Testis (tissue), 2 donors: ENCODE measurements at regions not wholly inside any gene's neighbourhood (a gene's known extent, or its start where the extent isn't known, plus 50 kb on each side); places are given as distances from the start of the nearest gene placed in this dataset.
"Not testable (repeated sequence)": the region's sequence is repeated elsewhere in the genome, so short reads cannot be mapped to it uniquely, and the experiment has no call there.

ENCODE experiments used
- DNase-seq: peaks from one replicate; pipeline ENCODE4 v3.0.0-alpha.2; 2019
- H3K27ac ChIP-seq, 2 donors: fragments of 200-600 bp; sonication (generic); one replicate each; pipeline ENCODE4 v1.5.1; 2019
- H3K27me3 ChIP-seq: fragments of 200-600 bp; sonication (generic); one replicate; pipeline ENCODE4 v1.5.1; 2019
- H3K36me3 ChIP-seq: fragments of 200-600 bp; sonication (generic); one replicate; pipeline ENCODE4 v1.5.1; 2017; ENCODE audit warnings: low read depth; ENCODE audit errors: missing control alignments
- H3K4me1 ChIP-seq: fragments of 200-600 bp; sonication (generic); one replicate; pipeline ENCODE4 v1.5.1; 2019
- H3K4me3 ChIP-seq, 2 donors: fragments of 200-600 bp; sonication (generic); one replicate each; pipeline ENCODE4 v1.5.1; 2017 to 2019
- H3K9me3 ChIP-seq: fragments of 200-600 bp; sonication (generic); one replicate; pipeline ENCODE4 v1.5.1; 2017
- POLR2A ChIP-seq: fragments of 450-650 bp; IDR thresholded peaks from one replicate; pipeline ENCODE4 v1.6.1; 2017; ENCODE audit warnings: antibody characterized with exemption, mild to moderate bottlenecking, moderate library complexity
- WGBS, 2 donors: methylation state at CpG; one replicate each; pipeline ENCODE4 v1.1.5; 2018; 5-methylcytosine and 5-hydroxymethylcytosine counted together
- intact Hi-C: fragments of 100-400 bp; cut with DNase I; formaldehyde crosslinking; loops from one replicate; pipeline ENCODE4 v1.15.1; 2023; ENCODE audit warnings: low total_unique reads
- TF ChIP-seq, protein P1 (sequence below), 3 experiments: fragments of 450-650 bp in 2 of 3; fragments of 200-600 bp in 1 of 3; sonication (generic) in 1 of 3; IDR thresholded peaks; one replicate each; pipeline ENCODE4 v1.5.1; 2016 to 2019; ENCODE audit warnings: antibody characterized with exemption in 3 of 3, mild to moderate bottlenecking in 2 of 3, moderate library complexity in 1 of 3

GRCh38 chr9:39568900-39569299, 213.4 kb downstream of the SPATA31A1 start:
- H3K36me3 ChIP-seq, intact Hi-C loops, H3K4me1 ChIP-seq, H3K27me3 ChIP-seq, DNase-seq, H3K4me3 ChIP-seq, H3K9me3 ChIP-seq, H3K27ac ChIP-seq: not testable (repeated sequence)
- 80 to 100% methylated on average over 1 of the region's 2 CpGs for WGBS, 2 donors

DNA sequence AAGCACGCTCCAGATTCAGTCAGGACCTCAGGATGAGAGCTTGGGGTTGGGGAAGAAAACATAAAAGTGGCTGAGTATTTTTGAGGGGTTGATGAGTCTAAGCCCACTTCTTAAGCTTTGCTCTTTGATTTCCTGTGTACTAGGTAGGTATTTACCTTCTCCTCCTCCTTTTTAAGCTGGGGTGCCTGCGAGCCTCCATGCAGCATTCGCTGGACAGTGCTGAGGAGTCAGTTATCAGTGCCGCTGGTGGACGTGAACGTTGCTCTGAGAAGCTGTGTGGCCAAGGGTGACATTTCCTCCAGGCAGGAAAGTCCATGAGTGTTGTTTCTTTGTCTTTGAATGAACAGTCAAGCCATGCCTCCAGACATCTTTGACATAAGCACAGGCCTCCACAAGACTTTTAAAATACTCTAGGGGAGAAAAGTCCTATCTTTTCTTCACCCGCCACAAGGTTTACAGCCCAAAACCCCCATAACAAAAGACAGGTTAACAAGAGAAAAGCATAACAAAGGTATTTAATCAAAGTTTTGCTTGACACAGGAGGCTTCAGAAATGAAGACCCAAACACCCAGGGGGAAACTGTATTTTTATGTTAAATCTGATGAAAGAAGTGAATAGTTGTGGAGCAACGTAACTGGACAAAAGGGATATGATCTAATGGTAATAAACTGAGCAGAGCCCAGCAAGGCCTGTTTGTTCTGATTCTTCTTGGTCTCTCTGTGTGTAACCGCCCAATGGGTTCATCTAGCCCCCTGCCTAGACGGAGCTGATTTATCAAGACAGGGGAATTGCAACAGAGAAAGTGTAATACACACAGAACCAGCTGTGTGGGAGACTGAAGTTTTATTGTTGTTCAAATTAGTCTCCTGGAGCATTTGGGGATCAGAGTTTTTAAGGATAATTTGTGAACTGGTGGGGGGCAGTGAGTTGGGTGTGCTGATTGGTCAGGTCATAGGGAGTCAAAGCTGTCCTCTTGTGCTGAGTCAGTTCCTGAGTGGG, 217.9 kb downstream of the SPATA31A1 start:
- H3K4me1 ChIP-seq, H3K36me3 ChIP-seq, H3K27me3 ChIP-seq, H3K9me3 ChIP-seq, intact Hi-C loops, H3K4me3 ChIP-seq, DNase-seq, H3K27ac ChIP-seq: not testable (repeated sequence)
- 67% methylated on average over 6 of the region's 10 CpGs; no CpG with 5 or more reads in 1 of the 2 donors for WGBS, 2 donors

DNA sequence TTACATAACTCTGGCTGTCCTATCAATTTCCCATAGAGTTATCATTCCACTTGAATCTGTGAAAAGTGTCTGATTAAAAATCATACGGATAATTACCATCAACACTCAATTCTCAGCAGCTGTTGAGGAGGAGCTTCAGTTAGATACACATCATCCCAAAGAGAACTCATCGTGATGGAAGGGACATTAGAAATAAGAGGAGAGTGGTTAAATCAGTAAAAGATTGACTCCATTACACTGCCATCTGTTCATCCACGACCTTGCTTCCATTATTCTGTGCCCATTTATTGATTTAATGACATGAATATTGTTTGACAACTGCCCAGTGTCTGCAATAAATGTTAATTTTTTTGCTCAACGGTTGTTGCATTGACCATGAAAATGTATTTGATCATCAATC, 223.5 kb downstream of the SPATA31A1 start:
- H3K27me3 ChIP-seq, H3K36me3 ChIP-seq, H3K4me3 ChIP-seq, H3K9me3 ChIP-seq, DNase-seq, intact Hi-C loops, H3K4me1 ChIP-seq, H3K27ac ChIP-seq: not testable (repeated sequence)
- WGBS, 2 donors = 76 to 91% methylated on average over 4 of the region's 4 CpGs

GRCh38 chr9:39581296-39581695, 225.8 kb downstream of the SPATA31A1 start:
- DNase-seq, H3K4me3 ChIP-seq, H3K36me3 ChIP-seq, intact Hi-C loops, H3K27me3 ChIP-seq, H3K9me3 ChIP-seq, H3K4me1 ChIP-seq, H3K27ac ChIP-seq: not testable (repeated sequence)
- 89 to 92% methylated on average over 3 of the region's 3 CpGs for WGBS, 2 donors

GRCh38 chr9:39582677-39583412, 227.4 kb downstream of the SPATA31A1 start:
- intact Hi-C loops, H3K27ac ChIP-seq, H3K9me3 ChIP-seq, H3K36me3 ChIP-seq, H3K4me3 ChIP-seq, H3K4me1 ChIP-seq, DNase-seq, H3K27me3 ChIP-seq: not testable (repeated sequence)
- 88 to 89% methylated on average over 1 of the region's 1 CpG for WGBS, 2 donors

DNA sequence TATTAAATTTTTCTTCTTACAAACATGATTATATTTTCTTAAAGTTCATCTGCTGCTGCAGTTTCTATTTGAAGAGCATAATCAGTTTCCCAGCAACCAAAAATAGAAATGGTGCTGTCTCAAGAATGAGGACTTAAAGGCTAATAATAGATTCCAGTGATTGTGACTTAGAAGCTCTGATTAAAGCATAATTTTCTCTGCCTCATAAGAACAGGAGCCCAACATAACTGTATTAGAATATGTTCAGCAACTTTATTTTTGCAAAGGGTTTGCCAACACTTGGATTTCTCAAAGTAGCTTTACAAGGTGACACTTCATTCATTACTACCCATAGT, 227.9 kb downstream of the SPATA31A1 start:
- DNase-seq, H3K4me1 ChIP-seq, H3K4me3 ChIP-seq, H3K27ac ChIP-seq, H3K9me3 ChIP-seq, H3K36me3 ChIP-seq, H3K27me3 ChIP-seq, intact Hi-C loops: not testable (repeated sequence)

DNA sequence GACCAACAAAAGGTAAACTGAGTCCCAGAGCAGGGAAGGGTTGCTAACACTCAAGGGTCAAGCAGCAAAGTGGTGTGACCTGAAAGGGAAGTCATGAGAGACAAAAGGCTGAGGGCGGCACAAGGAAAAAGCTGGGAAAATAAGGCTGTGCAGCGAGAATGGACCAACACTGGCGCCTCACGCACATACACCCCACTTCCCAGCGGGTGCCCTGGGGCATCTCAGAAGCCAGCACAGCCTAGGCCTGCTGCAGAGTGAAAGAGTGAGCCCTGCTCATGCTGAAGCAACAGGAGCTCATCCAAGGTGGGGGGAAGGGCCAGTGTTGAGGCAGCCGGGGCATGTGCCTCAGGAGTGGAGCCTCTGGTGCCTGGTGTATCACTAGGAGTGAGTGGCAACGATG, 229.8 kb downstream of the SPATA31A1 start:
- intact Hi-C loops, H3K4me1 ChIP-seq, H3K9me3 ChIP-seq, H3K4me3 ChIP-seq, DNase-seq, H3K27me3 ChIP-seq, H3K27ac ChIP-seq, H3K36me3 ChIP-seq: not testable (repeated sequence)
- 89 to 90% methylated on average over 5 to 6 of the region's 7 CpGs for WGBS, 2 donors

DNA sequence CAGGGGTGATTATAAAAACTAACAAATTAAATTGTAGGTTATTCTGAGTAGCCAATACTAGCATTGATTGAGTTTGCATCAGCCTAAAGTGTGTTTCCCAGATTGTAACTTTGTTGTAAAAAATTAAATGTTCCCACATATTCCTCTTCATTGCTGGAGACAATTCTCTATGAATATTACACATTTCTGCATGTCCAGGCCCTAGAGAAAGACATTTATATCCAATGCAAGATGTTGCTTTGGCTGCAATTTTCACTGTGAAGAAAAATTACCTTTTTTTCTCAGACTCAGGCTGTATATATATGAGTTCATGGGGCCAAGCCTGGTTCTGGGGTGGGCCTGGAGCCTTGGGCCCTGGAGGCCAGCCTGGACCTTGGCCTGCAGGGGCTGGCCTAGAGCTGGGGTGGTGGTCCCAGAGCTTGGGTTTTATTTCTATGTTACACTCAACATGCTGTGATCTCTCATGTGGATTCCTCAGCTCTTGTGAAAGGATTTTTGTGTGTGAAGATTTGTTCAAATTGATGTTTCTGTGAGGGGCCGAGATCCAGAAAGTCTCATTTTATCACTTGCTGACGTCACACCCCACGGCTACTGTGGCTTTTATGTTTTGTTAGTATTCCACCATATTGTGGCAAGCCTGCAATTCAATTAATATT, 232.5 kb downstream of the SPATA31A1 start:
- intact Hi-C loops = no loop called here
- no peaks in the 10 kb centered on the region for H3K36me3 ChIP-seq

More for the DNA sequence above, 232.5 kb downstream of the SPATA31A1 start:
- no peaks in the 10 kb centered on the region for H3K9me3 ChIP-seq
- peak; percentile 34 for DNase-seq
- no peak overlapping the region for H3K4me3 ChIP-seq
- peaks cover 10% of the 10 kb centered on the region for H3K4me1 ChIP-seq
- TF ChIP-seq, protein P1, sequence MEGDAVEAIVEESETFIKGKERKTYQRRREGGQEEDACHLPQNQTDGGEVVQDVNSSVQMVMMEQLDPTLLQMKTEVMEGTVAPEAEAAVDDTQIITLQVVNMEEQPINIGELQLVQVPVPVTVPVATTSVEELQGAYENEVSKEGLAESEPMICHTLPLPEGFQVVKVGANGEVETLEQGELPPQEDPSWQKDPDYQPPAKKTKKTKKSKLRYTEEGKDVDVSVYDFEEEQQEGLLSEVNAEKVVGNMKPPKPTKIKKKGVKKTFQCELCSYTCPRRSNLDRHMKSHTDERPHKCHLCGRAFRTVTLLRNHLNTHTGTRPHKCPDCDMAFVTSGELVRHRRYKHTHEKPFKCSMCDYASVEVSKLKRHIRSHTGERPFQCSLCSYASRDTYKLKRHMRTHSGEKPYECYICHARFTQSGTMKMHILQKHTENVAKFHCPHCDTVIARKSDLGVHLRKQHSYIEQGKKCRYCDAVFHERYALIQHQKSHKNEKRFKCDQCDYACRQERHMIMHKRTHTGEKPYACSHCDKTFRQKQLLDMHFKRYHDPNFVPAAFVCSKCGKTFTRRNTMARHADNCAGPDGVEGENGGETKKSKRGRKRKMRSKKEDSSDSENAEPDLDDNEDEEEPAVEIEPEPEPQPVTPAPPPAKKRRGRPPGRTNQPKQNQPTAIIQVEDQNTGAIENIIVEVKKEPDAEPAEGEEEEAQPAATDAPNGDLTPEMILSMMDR (IDR thresholded peaks at IDR 0.05) = no peak
- TF ChIP-seq POLR2A = no peak
- no peaks in the 10 kb centered on the region for H3K27me3 ChIP-seq
- WGBS, 2 donors = 59 to 72% methylated on average over 3 of the region's 3 CpGs
- H3K27ac ChIP-seq = peak overlapping the region; percentile 11 to 12
